Body of pancreas (tissue), 4 donors: ENCODE measurements at regions not wholly inside any gene's neighbourhood (a gene's known extent, or its start where the extent isn't known, plus 50 kb on each side); places are given as distances from the start of the nearest gene placed in this dataset.

ENCODE experiments used
- CTCF ChIP-seq, 7 experiments: fragments of 450-650 bp in 4 of 7; fragments of 200-600 bp in 3 of 7; sonication (generic) in 3 of 7; IDR thresholded peaks; one replicate each; pipeline ENCODE4 v1.5.1; 2016 to 2019; ENCODE audit warnings: antibody characterized with exemption in 7 of 7
- POLR2A ChIP-seq, 3 donors: fragments of 450-650 bp; IDR thresholded peaks; one replicate each; pipeline ENCODE4 v1.6.1; 2016; ENCODE audit warnings: antibody characterized with exemption in 3 of 3, mild to moderate bottlenecking in 2 of 3

- TF ChIP-seq CTCF (IDR thresholded peaks at IDR 0.05) (no peak), POLR2A (IDR thresholded peaks at IDR 0.05) (no peak)
Measured at GRCh38 chr16:8370374-8371270, 219.7 kb downstream of the TMEM114 start.
